IMR-90 (cell line): ENCODE measurements at regions not wholly inside any gene's neighbourhood (a gene's known extent, or its start where the extent isn't known, plus 50 kb on each side); places are given as distances from the start of the nearest gene placed in this dataset.

ENCODE experiments used
- ATAC-seq: fragments of 200-7000 bp; cut with Tn5 transposase; 2 replicates; pipeline ENCODE4 v1.9.1; 2020; ENCODE audit warnings: low read depth, mild to moderate bottlenecking, moderate library complexity
- BruUV-seq: library from RNA; stranded (reverse); fragments of 400-500 nt; replicated peaks from 2 replicates; lab custom pipeline; 2021; lab: Mats Ljungman, UMichigan
- CTCF ChIA-PET: fragments of 300-600 bp; formaldehyde crosslinking; extraction: SDS; loops from one replicate; lab custom pipeline; 2021; ENCODE audit warnings: antibody characterized with exemption; lab: Yijun Ruan, JAX
- POLR2A ChIA-PET: fragments of 300-600 bp; sonication (Branson Sonifier 250); formaldehyde crosslinking; loops from one replicate; lab custom pipeline; 2022; ENCODE audit warnings: antibody characterized with exemption; ENCODE audit not compliant: unreplicated experiment; lab: Charles Lee
- DNase-seq: peaks from one replicate; pipeline ENCODE4 v3.0.0; 2013
- H2AFZ ChIP-seq: replicated peaks from 2 replicates; pipeline ENCODE3; 2013; ENCODE audit warnings: low read length, mild to moderate bottlenecking; ENCODE audit not compliant: poor library complexity
- H2AK5ac ChIP-seq: 2 replicates; pipeline ENCODE4 v1.6.1; 2013; ENCODE audit warnings: low read depth, low read length, inconsistent platforms
- H2AK9ac ChIP-seq: replicated peaks from 2 replicates; pipeline ENCODE3; 2013; ENCODE audit warnings: mild to moderate bottlenecking, low read depth, low read length, moderate library complexity; ENCODE audit not compliant: poor library complexity
- H2BK120ac ChIP-seq: 2 replicates; pipeline ENCODE4 v1.6.1; 2013; ENCODE audit warnings: low read depth, low read length, inconsistent platforms
- H2BK15ac ChIP-seq: 3 replicates; pipeline ENCODE4 v1.6.1; 2013; ENCODE audit warnings: low read depth, low read length, inconsistent platforms
- H2BK20ac ChIP-seq: 2 replicates; pipeline ENCODE4 v1.6.1; 2013; ENCODE audit warnings: low read depth, mild to moderate bottlenecking, inconsistent platforms, low read length, moderate library complexity
- H2BK5ac ChIP-seq: 2 replicates; pipeline ENCODE4 v1.6.1; 2013; ENCODE audit warnings: mild to moderate bottlenecking, low read depth, low read length, inconsistent platforms; ENCODE audit not compliant: poor library complexity, severe bottlenecking
- H3K14ac ChIP-seq: replicated peaks from 2 replicates; pipeline ENCODE4 v1.6.1; 2013; ENCODE audit warnings: low read depth, low read length, inconsistent platforms
- H3K18ac ChIP-seq: 2 replicates; pipeline ENCODE4 v1.6.1; 2013; ENCODE audit warnings: low read depth, low read length, control low read depth
- H3K23ac ChIP-seq: 2 replicates; pipeline ENCODE4 v1.6.1; 2013; ENCODE audit warnings: low read depth, low read length, inconsistent platforms
- H3K27ac ChIP-seq: 2 replicates; pipeline ENCODE4 v1.5.1; 2013; ENCODE audit warnings: mild to moderate bottlenecking, control low read depth, low read length; ENCODE audit not compliant: insufficient read depth
- H3K27me3 ChIP-seq: 2 replicates; pipeline ENCODE4 v1.6.1; 2013; ENCODE audit warnings: low read length; ENCODE audit not compliant: control insufficient read depth, insufficient read depth
- H3K36me3 ChIP-seq: 2 replicates; pipeline ENCODE4 v1.6.1; 2013; ENCODE audit warnings: low read length, mixed read lengths; ENCODE audit not compliant: control insufficient read depth, insufficient read depth
- H3K4ac ChIP-seq: 2 replicates; pipeline ENCODE4 v1.6.1; 2013; ENCODE audit warnings: low read depth, low read length, inconsistent platforms
- H3K4me1 ChIP-seq: 2 replicates; pipeline ENCODE4 v1.6.1; 2013; ENCODE audit warnings: low read length, mixed read lengths; ENCODE audit not compliant: control insufficient read depth, insufficient read depth
- H3K4me2 ChIP-seq: 2 replicates; pipeline ENCODE4 v1.6.1; 2013; ENCODE audit warnings: low read depth, mild to moderate bottlenecking, control low read depth, low read length, moderate library complexity
- H3K4me3 ChIP-seq: 2 replicates; pipeline ENCODE4 v1.5.1; 2013; ENCODE audit warnings: low read depth, mild to moderate bottlenecking, control low read depth, low read length, moderate library complexity; ENCODE audit not compliant: insufficient read depth
- H3K56ac ChIP-seq: 2 replicates; pipeline ENCODE4 v1.6.1; 2013; ENCODE audit warnings: low read length, inconsistent platforms; ENCODE audit not compliant: insufficient read depth; ENCODE audit errors: extremely low read depth
- H3K79me1 ChIP-seq, 2 experiments: 2 replicates each; pipeline ENCODE4 v1.6.1; 2013; ENCODE audit warnings: low read length in 2 of 2, inconsistent platforms in 1 of 2, low read depth in 1 of 2
- H3K9ac ChIP-seq: 2 replicates; pipeline ENCODE4 v1.6.1; 2013; ENCODE audit warnings: low read depth, low read length, control low read depth
- H3K9me1 ChIP-seq: 2 replicates; pipeline ENCODE4 v1.6.1; 2013; ENCODE audit warnings: low read length, inconsistent platforms; ENCODE audit not compliant: insufficient read depth
- H3K9me3 ChIP-seq: 2 replicates; pipeline ENCODE4 v1.6.1; 2013; ENCODE audit warnings: low read length; ENCODE audit not compliant: control insufficient read depth, insufficient read depth
- H4K20me1 ChIP-seq: 2 replicates; pipeline ENCODE4 v1.6.1; 2013; ENCODE audit warnings: low read length, inconsistent platforms; ENCODE audit not compliant: insufficient read depth
- H4K5ac ChIP-seq: 2 replicates; pipeline ENCODE4 v1.6.1; 2013; ENCODE audit warnings: mild to moderate bottlenecking, low read depth, low read length, control low read depth
- H4K8ac ChIP-seq, 2 experiments: 2 replicates each; pipeline ENCODE4 v1.6.1; 2013; ENCODE audit warnings: low read depth in 2 of 2, low read length in 2 of 2, control low read depth in 1 of 2, inconsistent platforms in 1 of 2
- H4K91ac ChIP-seq: 2 replicates; pipeline ENCODE4 v1.6.1; 2013; ENCODE audit warnings: low read depth, low read length, inconsistent platforms; ENCODE audit not compliant: insufficient read depth
- BHLHE40 ChIP-seq: fragments of 150-350 bp; IDR thresholded peaks from 2 replicates; pipeline ENCODE4 v1.6.1; 2016; ENCODE audit warnings: mild to moderate bottlenecking, low read depth, low read length
- CEBPB ChIP-seq: IDR thresholded peaks from 2 replicates; pipeline ENCODE4 v1.6.1; 2012; ENCODE audit warnings: low read depth, low read length, improper control_type of control experiment
- CHD1 ChIP-seq: IDR thresholded peaks from 2 replicates; pipeline ENCODE4 v1.6.1; 2012; ENCODE audit warnings: low read depth, low read length, improper control_type of control experiment
- MAFK ChIP-seq: IDR thresholded peaks from 2 replicates; pipeline ENCODE4 v1.6.1; 2012; ENCODE audit warnings: low read depth, low read length, improper control_type of control experiment
- MAZ ChIP-seq: IDR thresholded peaks from 2 replicates; pipeline ENCODE4 v1.6.1; 2012; ENCODE audit warnings: low read depth, mild to moderate bottlenecking, low read length, improper control_type of control experiment, moderate library complexity, borderline replicate concordance
- RCOR1 ChIP-seq: IDR thresholded peaks from 2 replicates; pipeline ENCODE4 v1.6.1; 2012; ENCODE audit warnings: mild to moderate bottlenecking, low read length, improper control_type of control experiment; ENCODE audit not compliant: insufficient replicate concordance
- RFX5 ChIP-seq: IDR thresholded peaks from 2 replicates; pipeline ENCODE4 v1.8.0; 2012; ENCODE audit warnings: low read depth, mild to moderate bottlenecking, low read length, moderate library complexity
- WGBS, 2 experiments: methylation state at CpG; one replicate each; pipeline versions ENCODE4 v1.1.5 to v1.1.7; 2013; ENCODE audit warnings: missing lambda C conversion rate in 2 of 2; ENCODE audit not compliant: insufficient read length in 1 of 2; ENCODE audit errors: extremely low coverage in 2 of 2; 5-methylcytosine and 5-hydroxymethylcytosine counted together
- dilution Hi-C: fragments of 300-500 bp; cut with HindIII; formaldehyde crosslinking; loops from one replicate; pipeline ENCODE4 v1.14.3; 2018; ENCODE audit warnings: low sequenced_read_pairs; ENCODE audit not compliant: unreplicated experiment
- in situ Hi-C: fragments of 300-500 bp; cut with MboI; formaldehyde crosslinking; loops from 3 replicates; pipeline ENCODE4 v1.14.3; 2019; ENCODE audit warnings: low sequenced_read_pairs, inconsistent platforms, mixed read lengths
- intact Hi-C: fragments of 100-400 bp; cut with micrococcal nuclease; formaldehyde crosslinking; loops from 2 replicates; pipeline ENCODE4 v1.10.0; 2022
- TF ChIP-seq, protein P1 (sequence below): fragments of 150-350 bp; IDR thresholded peaks from 2 replicates; pipeline ENCODE4 v1.6.1; 2017; ENCODE audit warnings: mild to moderate bottlenecking, antibody characterized with exemption, low read length, low read depth

DNA sequence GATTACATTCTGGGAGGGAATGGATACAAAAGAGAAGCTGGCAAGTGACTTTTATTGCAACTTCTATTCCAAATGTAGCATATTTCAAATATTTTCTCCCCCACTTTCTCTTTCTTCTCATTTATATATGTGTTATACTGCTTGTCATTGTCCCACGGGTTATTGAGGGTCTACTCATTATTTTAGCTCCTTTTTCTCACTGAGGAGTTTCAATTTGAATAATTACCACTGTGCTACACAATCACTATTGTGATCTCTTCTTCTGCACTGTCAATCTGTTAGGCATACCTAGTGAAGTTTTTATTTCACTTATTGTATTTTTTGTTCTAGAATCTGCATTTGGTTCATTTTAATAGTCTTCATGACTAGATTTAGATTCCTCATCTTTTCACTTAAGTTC is 339.7 kb downstream of the PTPRC start:
- no CpG with 5 or more reads among the region's 1 CpG for WGBS, 2 experiments
- Histone ChIP-seq H2BK20ac (no peak overlapping the region), H3K4me2 (no peak overlapping the region), H3K9me1 (no peaks in the 10 kb centered on the region), H3K27ac (no peak overlapping the region), H2AFZ (no peak overlapping the region), H2BK15ac (no peak overlapping the region), H4K91ac (no peak overlapping the region), H2BK120ac (no peak overlapping the region), H4K20me1 (no peaks in the 10 kb centered on the region), H3K4me3 (no peak overlapping the region), H2AK9ac (no peak overlapping the region), H3K4me1 (no peaks in the 10 kb centered on the region), H3K23ac (no peak overlapping the region), H3K4ac (no peak overlapping the region), H3K36me3 (no peaks in the 10 kb centered on the region), H4K8ac (no peak overlapping the region), H4K5ac (no peak overlapping the region), H3K79me1 (no peaks in the 10 kb centered on the region), H2AK5ac (no peak overlapping the region), H3K56ac (no peak overlapping the region), H3K18ac (no peak overlapping the region), H3K9ac (no peak overlapping the region), H3K14ac (no peak overlapping the region), H3K27me3 (no peaks in the 10 kb centered on the region), H3K9me3 (no peaks in the 10 kb centered on the region), H2BK5ac (no peak overlapping the region)
- POLR2A ChIA-PET, result no interaction called here
- in situ Hi-C loops (no loop called here), dilution Hi-C loops (no loop called here), intact Hi-C loops (loop anchor here (5.0 kb wide), 1 partner anchor 36 kb away; no protein-coding TSS in a partner anchor)
- no peak for ATAC-seq
- no TSS peak for BruUV-seq
- CTCF ChIA-PET, result no interaction called here
- no peak for DNase-seq
- TF ChIP-seq MAFK, result no peak
- TF ChIP-seq MAZ, result no peak
- TF ChIP-seq, protein P1, sequence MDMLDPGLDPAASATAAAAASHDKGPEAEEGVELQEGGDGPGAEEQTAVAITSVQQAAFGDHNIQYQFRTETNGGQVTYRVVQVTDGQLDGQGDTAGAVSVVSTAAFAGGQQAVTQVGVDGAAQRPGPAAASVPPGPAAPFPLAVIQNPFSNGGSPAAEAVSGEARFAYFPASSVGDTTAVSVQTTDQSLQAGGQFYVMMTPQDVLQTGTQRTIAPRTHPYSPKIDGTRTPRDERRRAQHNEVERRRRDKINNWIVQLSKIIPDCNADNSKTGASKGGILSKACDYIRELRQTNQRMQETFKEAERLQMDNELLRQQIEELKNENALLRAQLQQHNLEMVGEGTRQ, result no peak
- no peak for TF ChIP-seq RFX5
- no peak for TF ChIP-seq CEBPB
- TF ChIP-seq RCOR1, result no peak
- no peak for TF ChIP-seq BHLHE40
- no peak for TF ChIP-seq CHD1
